ENCODE measurements at regions not wholly inside any gene's neighbourhood (a gene's known extent, or its start where the extent isn't known, plus 50 kb on each side); places are given as distances from the start of the nearest gene placed in this dataset.

DNA sequence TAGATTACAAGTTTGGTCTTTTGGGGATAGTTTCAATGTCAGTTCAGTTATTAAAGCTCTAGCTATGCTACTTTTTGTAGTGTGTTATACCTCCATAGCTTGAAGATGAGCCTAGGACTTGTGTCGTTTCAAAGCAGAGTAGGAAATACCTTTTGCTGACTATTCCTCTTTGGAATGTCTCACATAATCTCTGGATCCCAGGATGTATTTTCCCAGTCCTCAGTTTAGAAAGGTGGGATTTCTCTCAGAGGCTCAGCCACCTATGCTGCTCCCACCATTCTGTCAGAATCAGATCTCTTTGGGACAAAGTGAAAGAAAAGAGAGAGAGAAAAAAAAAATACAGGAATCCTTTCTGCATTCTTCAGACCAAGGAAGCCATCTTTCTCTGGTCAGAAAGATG, 567.5 kb upstream of the IMPG1 start:
- POLR2A ChIA-PET: no interaction called here
- Histone ChIP-seq H3K27me3 (ENCODE audit: insufficient read depth, low read length) (no peaks in the 10 kb centered on the region), H4K20me1 (ENCODE audit: insufficient read depth) (no peaks in the 10 kb centered on the region), H3K4me1 (ENCODE audit: control insufficient read depth in 1 of 2, insufficient read depth in 2 of 2, low read length in 2 of 2) (peaks cover 0 to 6% of the 10 kb centered on the region in 2 experiments; a peak in 1 of 4 replicates), H3K9me3 (ENCODE audit: control insufficient read depth in 1 of 2, insufficient read depth in 1 of 2, low read depth in 1 of 2, low read length in 2 of 2) (no peaks in the 10 kb centered on the region), H3K4me3 (replicated peaks in 1 of 2; ENCODE audit: low read depth in 1 of 2, low read length in 2 of 2) (no peak overlapping the region), H3K9me2 (ENCODE audit: insufficient read depth) (no peaks in the 10 kb centered on the region), H3K79me2 (ENCODE audit: insufficient read depth, low read length) (no peaks in the 10 kb centered on the region), H3K36me3 (ENCODE audit: control insufficient read depth in 1 of 2, insufficient read depth in 2 of 2, low read length in 2 of 2) (no peaks in the 10 kb centered on the region), H2AFZ (ENCODE audit: low read depth, low read length, poor library complexity, severe bottlenecking) (peak overlapping the region; percentile 13), H3K27ac (ENCODE audit: low read depth, low read length) (no peak overlapping the region), H3K4me2 (ENCODE audit: low read length) (peak overlapping the region; percentile 15), H3K9ac (ENCODE audit: low read length) (no peak overlapping the region)
- RAD21 ChIA-PET (ENCODE audit: low non-redundant PET in 1 of 2, low total read pairs in 2 of 2, uncharacterized antibody in 2 of 2, unreplicated experiment in 2 of 2): no interaction called here
- no TSS peak for BruUV-seq (replicated peaks)
- ATAC-seq (no peak), DNase-seq (ENCODE audit: low read depth, low spot score) (no peak)
- intact Hi-C loops (cut with micrococcal nuclease): no loop called here
- CTCF ChIA-PET: no interaction called here
- TF ChIP-seq REST (IDR thresholded peaks at IDR 0.05; ENCODE audit: low read depth): no peak
- TF ChIP-seq POLR2AphosphoS5 (IDR thresholded peaks at IDR 0.05; ENCODE audit: low read depth, low read length): no peak
- no peak for TF ChIP-seq SIN3A (IDR thresholded peaks at IDR 0.05; ENCODE audit: low read depth)
- no peak for TF ChIP-seq EGR1 (IDR thresholded peaks at IDR 0.05; ENCODE audit: low read depth)
- TF ChIP-seq ZFX (IDR thresholded peaks at IDR 0.05): no peak
- TF ChIP-seq CTCF (IDR thresholded peaks at IDR 0.05 in 2 of 3, conservative IDR thresholded peaks at IDR 0.05 in 1 of 3; ENCODE audit: borderline replicate concordance in 1 of 3, insufficient read depth in 1 of 3, low read depth in 2 of 3, low read length in 2 of 3): no peak
- TF ChIP-seq EZH2phosphoT487 (IDR thresholded peaks at IDR 0.05; ENCODE audit: borderline replicate concordance): no peak
- TF ChIP-seq, protein P1, sequence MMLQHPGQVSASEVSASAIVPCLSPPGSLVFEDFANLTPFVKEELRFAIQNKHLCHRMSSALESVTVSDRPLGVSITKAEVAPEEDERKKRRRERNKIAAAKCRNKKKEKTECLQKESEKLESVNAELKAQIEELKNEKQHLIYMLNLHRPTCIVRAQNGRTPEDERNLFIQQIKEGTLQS (IDR thresholded peaks at IDR 0.05): no peak
- no peak for TF ChIP-seq CBX3 (IDR thresholded peaks at IDR 0.05; ENCODE audit: low read depth)
- TF ChIP-seq SP1 (IDR thresholded peaks at IDR 0.05; ENCODE audit: low read depth): no peak
- no peak for TF ChIP-seq TCF7L2 (IDR thresholded peaks at IDR 0.05; ENCODE audit: borderline replicate concordance, extremely low read depth, insufficient read depth, insufficient read length)
- no peak for TF ChIP-seq JUND (IDR thresholded peaks at IDR 0.05)
- TF ChIP-seq FOSL1 (IDR thresholded peaks at IDR 0.05; ENCODE audit: low read depth): no peak
- TF ChIP-seq RAD21 (IDR thresholded peaks at IDR 0.05; ENCODE audit: low read depth): no peak
- no peak for TF ChIP-seq POLR2A (IDR thresholded peaks at IDR 0.05; ENCODE audit: borderline replicate concordance, extremely low read depth, insufficient read depth, insufficient read length)
